RPMI8226 (cell line): ENCODE measurements at regions not wholly inside any gene's neighbourhood (a gene's known extent, or its start where the extent isn't known, plus 50 kb on each side); places are given as distances from the start of the nearest gene placed in this dataset.

Experiments used
- DNase-seq: peaks from one replicate; pipeline ENCODE4 v3.0.0-alpha.2; 2015

GRCh38 chr9:73011181-73011750 is 58.4 kb upstream of the ALDH1A1 start:
- no peak for DNase-seq

- no peak for DNase-seq
These were observed 56.9 kb upstream of the ALDH1A1 start for GRCh38 chr9:73009649-73010288.

GRCh38 chr9:73007966-73008672 is 55.3 kb upstream of the ALDH1A1 start:
- no peak for DNase-seq

- DNase-seq, result no peak
These were observed 54.1 kb upstream of the ALDH1A1 start for GRCh38 chr9:73006986-73007385.
